Glutamatergic neuron (in vitro differentiated cells): ENCODE measurements at regions not wholly inside any gene's neighbourhood (a gene's known extent, or its start where the extent isn't known, plus 50 kb on each side); places are given as distances from the start of the nearest gene placed in this dataset.
"Not testable (repeated sequence)": the region's sequence is repeated elsewhere in the genome, so short reads cannot be mapped to it uniquely, and the experiment has no call there.

Source experiments
- DNase-seq: peaks from one replicate; pipeline ENCODE4 v3.0.0; 2022
- H3K27ac Mint-ChIP-seq: one replicate; pipeline ENCODE4 v1.8.0; 2020; ENCODE audit warnings: mild to moderate bottlenecking, mixed read lengths, inconsistent platforms; ENCODE audit not compliant: unreplicated experiment
- H3K27me3 Mint-ChIP-seq: one replicate; pipeline ENCODE4 v1.8.0; 2020; ENCODE audit warnings: mild to moderate bottlenecking, moderate library complexity, mixed read lengths, inconsistent platforms; ENCODE audit not compliant: unreplicated experiment
- H3K36me3 Mint-ChIP-seq: one replicate; pipeline ENCODE4 v1.8.0; 2020; ENCODE audit warnings: mild to moderate bottlenecking, mixed read lengths, inconsistent platforms; ENCODE audit not compliant: unreplicated experiment
- H3K4me1 Mint-ChIP-seq: one replicate; pipeline ENCODE4 v1.8.0; 2020; ENCODE audit warnings: mild to moderate bottlenecking, low read depth, mixed read lengths, inconsistent platforms; ENCODE audit not compliant: unreplicated experiment
- H3K4me3 Mint-ChIP-seq: one replicate; pipeline ENCODE4 v1.8.0; 2020; ENCODE audit warnings: mild to moderate bottlenecking, mixed read lengths, inconsistent platforms; ENCODE audit not compliant: unreplicated experiment
- H3K9me3 Mint-ChIP-seq: one replicate; pipeline ENCODE4 v1.8.0; 2020; ENCODE audit warnings: mild to moderate bottlenecking, moderate library complexity, mixed read lengths, inconsistent platforms; ENCODE audit not compliant: unreplicated experiment
- TF ChIP-seq, protein P1 (sequence below): fragments of 200-600 bp; sonication (generic); IDR thresholded peaks from one replicate; pipeline ENCODE4 v1.5.0; 2021; ENCODE audit not compliant: partially characterized antibody, unreplicated experiment

DNA sequence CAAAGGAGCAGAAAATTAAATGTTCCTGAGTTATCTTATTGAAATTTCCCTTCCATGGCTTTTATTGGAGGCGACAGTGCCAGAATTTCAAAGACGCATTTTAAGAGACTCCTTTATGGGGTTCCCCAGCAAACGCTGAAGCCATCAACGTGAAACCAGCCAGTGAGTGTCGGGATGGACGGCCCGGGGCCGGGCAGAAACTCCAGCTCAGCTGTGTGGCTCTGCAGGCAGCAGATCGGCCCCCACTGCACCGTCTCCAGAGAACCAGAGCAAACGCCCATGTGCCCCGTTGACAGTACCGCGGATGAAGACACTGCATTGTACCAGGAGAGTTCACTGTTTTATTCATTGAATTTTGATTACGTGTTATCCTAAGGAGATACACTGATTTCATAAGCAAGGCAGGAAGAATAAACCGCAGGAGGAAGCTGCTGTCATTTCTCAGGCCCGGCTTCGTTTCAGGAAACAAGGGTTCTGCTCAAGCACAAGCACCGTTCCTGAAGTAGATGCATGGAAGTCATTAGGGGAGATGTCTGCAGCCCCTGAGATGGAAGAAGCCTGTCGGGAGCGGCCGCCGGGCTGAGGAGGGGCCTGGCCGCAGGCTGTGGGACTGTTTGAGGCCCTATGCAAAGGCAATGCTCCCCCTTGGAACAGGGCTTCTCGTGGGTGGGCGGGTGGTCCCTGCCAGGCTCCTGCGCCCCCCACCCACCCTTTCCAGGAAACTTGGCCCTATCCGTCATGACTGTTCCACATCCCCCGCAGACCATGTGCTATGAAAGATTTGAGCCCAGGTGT is 639.7 kb downstream of the TBC1D22A start:
- TF ChIP-seq, protein P1, sequence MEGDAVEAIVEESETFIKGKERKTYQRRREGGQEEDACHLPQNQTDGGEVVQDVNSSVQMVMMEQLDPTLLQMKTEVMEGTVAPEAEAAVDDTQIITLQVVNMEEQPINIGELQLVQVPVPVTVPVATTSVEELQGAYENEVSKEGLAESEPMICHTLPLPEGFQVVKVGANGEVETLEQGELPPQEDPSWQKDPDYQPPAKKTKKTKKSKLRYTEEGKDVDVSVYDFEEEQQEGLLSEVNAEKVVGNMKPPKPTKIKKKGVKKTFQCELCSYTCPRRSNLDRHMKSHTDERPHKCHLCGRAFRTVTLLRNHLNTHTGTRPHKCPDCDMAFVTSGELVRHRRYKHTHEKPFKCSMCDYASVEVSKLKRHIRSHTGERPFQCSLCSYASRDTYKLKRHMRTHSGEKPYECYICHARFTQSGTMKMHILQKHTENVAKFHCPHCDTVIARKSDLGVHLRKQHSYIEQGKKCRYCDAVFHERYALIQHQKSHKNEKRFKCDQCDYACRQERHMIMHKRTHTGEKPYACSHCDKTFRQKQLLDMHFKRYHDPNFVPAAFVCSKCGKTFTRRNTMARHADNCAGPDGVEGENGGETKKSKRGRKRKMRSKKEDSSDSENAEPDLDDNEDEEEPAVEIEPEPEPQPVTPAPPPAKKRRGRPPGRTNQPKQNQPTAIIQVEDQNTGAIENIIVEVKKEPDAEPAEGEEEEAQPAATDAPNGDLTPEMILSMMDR = no peak
- peaks cover 17% of the 10 kb centered on the region for H3K36me3 Mint-ChIP-seq
- peaks cover 23% of the 10 kb centered on the region for H3K9me3 Mint-ChIP-seq
- no peaks in the 10 kb centered on the region for H3K4me1 Mint-ChIP-seq
- peaks cover 12% of the 10 kb centered on the region for H3K27me3 Mint-ChIP-seq
- H3K4me3 Mint-ChIP-seq = no peak overlapping the region
- H3K27ac Mint-ChIP-seq = peak overlapping the region; percentile 39
- DNase-seq = no peak

DNA sequence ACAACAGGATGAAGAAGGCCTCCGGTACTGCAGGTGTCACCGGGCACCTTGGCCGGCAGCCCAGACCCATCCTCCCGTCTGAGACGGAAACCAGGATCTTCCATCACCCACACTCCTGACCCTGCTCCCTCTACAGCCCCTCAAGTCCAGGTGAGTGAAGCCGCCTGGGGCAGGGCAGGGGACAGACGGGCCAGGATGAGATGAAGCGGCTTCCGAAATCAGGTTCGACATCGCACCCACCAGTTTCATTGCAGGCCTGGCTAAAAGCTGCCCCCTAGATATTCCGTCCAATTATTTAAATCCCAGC is 639.1 kb downstream of the TBC1D22A start:
- H3K36me3 Mint-ChIP-seq = peaks cover 13% of the 10 kb centered on the region
- H3K27me3 Mint-ChIP-seq = peaks cover 14% of the 10 kb centered on the region
- no peak overlapping the region for H3K27ac Mint-ChIP-seq
- no peak for DNase-seq
- peaks cover 25% of the 10 kb centered on the region for H3K9me3 Mint-ChIP-seq
- no peaks in the 10 kb centered on the region for H3K4me1 Mint-ChIP-seq
- H3K4me3 Mint-ChIP-seq = no peak overlapping the region
- TF ChIP-seq, protein P1 = no peak

DNA sequence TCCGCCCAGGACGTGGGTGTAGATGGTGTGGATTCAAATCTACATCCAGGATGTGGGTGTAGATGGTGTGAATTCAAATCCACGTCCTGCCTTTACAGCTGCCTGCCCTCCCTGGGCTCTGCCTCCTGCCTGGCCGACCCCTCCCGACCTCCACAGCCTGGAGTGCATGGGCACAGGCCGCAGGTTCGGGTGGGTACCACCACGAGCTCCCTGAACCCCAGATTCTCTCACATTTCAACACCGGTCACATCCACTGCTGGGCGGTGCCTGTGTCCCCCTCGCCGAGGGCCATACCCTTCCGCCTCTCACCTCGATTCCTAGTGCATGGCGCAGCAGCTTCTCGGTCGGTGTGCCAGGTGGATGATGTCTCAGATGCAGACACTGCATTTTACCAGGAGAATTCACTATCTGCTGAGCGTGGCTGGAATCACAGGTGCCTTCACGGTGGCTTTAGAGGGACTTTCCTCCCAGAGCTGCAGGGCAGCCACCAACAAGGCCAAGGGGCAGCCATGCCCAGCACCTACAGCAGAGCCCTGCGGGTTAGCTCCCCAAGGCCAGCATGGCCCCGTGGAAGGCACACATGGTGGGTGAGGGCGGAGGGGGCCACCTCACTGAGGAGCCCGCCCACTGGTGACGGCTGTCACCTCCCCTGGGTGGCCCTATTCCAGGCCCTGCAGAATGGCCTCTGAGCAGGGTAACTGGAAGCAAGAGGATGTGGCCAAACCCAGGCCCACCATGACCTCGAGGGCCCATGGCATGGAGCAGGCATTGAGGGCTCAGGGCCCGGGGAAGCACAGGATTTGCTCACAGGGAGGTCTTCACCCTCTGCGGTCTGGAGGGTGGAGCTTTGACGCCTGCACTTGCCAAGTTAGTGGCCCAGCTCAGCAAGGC is 638.5 kb downstream of the TBC1D22A start:
- Mint-ChIP-seq H3K4me1 (no peaks in the 10 kb centered on the region), H3K27me3 (peaks cover 14% of the 10 kb centered on the region), H3K9me3 (peaks cover 24% of the 10 kb centered on the region), H3K36me3 (peaks cover 10% of the 10 kb centered on the region), H3K27ac (no peak overlapping the region), H3K4me3 (no peak overlapping the region)
- TF ChIP-seq, protein P1 = no peak
- no peak for DNase-seq

DNA sequence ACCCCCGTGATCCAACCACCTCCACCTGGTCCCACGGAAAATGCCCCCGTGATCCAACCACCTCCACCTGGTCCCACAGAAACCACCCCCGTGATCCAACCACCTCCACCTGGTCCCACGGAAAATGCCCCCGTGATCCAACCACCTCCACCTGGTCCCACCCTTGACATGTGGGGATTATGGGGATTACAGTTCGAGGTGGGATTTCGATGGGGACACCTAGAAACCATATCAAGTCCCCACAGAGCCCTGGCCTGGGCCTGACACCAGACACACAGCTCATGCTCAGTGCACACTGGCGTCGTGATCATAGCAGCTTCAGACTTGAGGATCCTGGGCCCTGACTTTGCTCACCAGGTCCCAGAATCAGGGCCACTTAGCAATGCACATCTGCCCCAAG is 637.7 kb downstream of the TBC1D22A start:
- Mint-ChIP-seq H3K9me3 (peaks cover 22% of the 10 kb centered on the region), H3K27me3 (peaks cover 14% of the 10 kb centered on the region), H3K36me3 (peaks cover 11% of the 10 kb centered on the region)
- H3K27ac Mint-ChIP-seq, DNase-seq, H3K4me1 Mint-ChIP-seq, H3K4me3 Mint-ChIP-seq: not testable (repeated sequence)

DNA sequence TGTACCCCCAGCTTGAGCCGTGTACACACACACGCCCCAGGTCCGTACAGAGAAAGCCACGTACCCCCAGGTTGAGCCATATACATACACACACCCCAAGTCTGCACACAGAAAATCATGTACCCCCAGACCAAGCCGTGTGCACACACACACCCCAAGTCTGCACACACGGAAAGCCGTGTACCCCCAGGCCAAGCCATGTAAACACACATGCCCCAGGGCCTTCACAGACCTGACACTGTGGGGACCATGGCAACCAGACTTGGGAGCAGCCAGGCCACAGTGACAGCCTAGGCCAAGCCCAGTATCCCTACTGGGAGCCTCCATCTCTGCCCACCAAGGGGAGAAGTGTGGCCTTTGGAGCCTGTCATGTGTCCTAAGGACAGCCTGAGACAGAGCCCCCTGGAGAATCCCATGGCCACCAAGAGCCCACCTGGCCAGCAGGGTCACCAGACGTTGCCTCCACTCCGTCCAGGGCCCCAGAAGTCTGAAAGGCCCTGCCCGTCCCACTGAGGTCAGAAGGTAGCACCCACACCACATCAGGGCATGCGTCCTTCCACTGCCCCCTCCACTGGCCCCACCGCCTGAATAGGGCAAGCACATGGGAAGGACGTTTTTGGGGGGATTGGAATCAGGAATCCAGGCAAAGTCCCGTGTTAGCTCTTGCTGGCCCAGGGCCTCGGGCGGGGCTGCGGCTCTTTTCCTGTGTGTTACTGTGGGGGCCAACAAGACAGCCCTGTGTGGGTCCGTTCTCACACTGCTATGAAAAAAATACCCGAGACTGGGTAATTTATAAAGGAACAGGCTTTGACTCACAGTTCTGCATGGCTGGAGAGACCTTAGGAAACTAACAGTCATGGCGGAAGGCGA is 636.7 kb downstream of the TBC1D22A start:
- no peak for DNase-seq
- TF ChIP-seq, protein P1 = no peak
- peaks cover 11% of the 10 kb centered on the region for H3K36me3 Mint-ChIP-seq
- H3K27ac Mint-ChIP-seq = no peak overlapping the region
- no peaks in the 10 kb centered on the region for H3K4me1 Mint-ChIP-seq
- peaks cover 14% of the 10 kb centered on the region for H3K27me3 Mint-ChIP-seq
- H3K9me3 Mint-ChIP-seq = peaks cover 25% of the 10 kb centered on the region
- no peak overlapping the region for H3K4me3 Mint-ChIP-seq
